Stimulated activated CD8-positive, alpha-beta memory T cell treated with anti-CD3 and anti-CD28 coated beads, Interleukin-2, amount 100 ng/mL, for 48 hours (primary cell): ENCODE measurements at regions not wholly inside any gene's neighbourhood (a gene's known extent, or its start where the extent isn't known, plus 50 kb on each side); places are given as distances from the start of the nearest gene placed in this dataset.

Experiments used
- DNase-seq, 2 donors: peaks; one replicate each; pipeline ENCODE4 v3.0.0-alpha.2; 2020; ENCODE audit warnings: low read depth in 2 of 2

DNA sequence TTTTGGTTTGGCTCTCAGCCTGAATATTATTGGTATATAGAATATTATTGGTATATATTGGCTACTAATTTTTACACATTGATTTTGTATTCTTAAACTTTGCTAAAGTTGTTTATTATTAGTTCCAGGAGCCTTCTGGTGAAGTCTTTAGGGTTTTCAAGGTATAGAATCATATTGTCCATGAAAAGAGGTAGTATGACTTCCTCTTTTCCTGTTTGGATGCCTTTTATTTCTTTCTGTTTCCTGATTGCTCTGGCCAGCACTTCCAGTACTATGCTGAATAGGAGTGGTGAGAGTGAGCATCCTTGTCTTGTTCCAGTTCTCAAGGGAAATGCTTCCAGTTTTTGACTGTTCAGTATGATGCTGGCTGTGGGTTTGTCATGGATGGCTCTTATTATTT, 107.3 kb upstream of the LIPC start:
- no peak for DNase-seq

DNA sequence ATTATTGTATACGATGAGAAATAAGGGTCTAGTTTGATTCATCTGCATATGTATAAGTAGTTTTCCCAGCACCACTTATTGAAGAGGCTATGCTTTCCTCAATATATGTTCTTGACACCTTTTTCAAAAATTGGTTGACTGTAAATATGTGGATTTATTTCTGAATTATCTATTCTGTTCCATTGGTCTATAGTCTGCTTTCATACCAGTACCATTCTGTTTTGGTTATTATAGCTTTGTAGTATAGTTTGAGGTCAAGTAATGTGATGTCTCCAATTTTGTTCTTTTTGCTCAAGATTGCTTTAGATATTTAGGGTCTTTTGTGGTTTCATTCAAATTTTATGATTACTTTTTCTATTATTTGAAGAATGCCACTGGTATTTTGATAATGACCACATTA, 103.8 kb upstream of the LIPC start:
- DNase-seq: no peak

DNA sequence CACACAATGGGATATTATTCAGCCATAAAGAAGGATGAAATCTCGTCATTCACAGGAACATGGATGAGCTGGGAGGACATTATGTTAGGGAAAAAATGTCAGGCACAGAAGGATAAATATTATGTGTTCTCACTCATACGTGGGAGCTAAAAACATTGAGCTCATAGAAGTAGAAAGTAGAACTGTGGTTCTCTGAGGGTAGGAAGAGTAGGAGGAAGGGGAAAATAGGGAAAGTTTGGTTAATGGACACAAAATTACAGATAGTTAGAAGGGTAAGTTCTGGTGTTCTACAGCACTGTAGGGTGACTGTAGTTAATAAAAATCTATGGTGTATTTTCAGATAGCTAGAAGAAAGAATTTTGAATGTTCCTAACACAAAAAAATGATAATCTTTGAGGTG, 102.6 kb upstream of the LIPC start:
- no peak for DNase-seq

DNA sequence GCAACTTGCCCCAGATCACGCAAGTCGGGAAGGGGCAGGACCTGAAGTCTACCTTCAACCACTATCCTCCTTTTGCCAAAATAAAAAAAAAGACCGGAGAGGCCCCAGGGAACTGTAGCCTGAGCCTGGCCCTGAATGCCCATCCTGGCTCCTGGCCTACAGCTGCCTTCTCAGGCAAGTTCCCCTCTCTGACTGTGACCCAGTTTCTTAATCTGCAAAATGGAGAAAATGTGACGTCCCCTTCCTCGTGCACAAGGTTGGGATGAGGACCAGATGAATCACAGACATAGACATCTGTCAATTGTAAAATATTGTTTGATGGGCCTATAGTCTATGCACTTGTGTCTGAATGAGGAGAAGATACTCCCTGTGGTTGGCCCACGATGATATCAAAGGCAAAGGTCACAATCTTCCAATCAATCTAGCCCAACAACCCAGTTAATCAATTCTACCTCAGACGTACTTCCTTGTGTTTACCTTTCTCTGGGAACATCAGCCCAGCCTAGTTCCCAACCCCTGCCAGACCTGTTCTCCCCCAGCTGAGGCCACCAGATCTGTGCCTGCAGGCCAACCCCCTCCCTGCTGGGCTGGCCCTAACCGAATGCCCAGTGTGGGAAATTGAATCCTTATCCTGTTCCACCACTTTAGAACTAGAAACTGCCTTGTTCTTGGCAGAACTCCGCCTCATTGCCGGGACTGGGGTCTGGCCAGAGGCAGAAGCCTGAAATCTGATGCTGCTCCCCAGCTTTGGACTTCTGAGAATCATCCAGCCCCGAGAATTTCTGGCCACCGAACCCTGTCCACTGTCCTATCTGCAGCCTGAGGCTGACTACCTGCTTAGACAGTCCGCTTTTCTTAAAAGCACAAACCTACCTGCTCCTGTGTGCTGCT, 101.8 kb upstream of the LIPC start:
- no peak for DNase-seq

DNA sequence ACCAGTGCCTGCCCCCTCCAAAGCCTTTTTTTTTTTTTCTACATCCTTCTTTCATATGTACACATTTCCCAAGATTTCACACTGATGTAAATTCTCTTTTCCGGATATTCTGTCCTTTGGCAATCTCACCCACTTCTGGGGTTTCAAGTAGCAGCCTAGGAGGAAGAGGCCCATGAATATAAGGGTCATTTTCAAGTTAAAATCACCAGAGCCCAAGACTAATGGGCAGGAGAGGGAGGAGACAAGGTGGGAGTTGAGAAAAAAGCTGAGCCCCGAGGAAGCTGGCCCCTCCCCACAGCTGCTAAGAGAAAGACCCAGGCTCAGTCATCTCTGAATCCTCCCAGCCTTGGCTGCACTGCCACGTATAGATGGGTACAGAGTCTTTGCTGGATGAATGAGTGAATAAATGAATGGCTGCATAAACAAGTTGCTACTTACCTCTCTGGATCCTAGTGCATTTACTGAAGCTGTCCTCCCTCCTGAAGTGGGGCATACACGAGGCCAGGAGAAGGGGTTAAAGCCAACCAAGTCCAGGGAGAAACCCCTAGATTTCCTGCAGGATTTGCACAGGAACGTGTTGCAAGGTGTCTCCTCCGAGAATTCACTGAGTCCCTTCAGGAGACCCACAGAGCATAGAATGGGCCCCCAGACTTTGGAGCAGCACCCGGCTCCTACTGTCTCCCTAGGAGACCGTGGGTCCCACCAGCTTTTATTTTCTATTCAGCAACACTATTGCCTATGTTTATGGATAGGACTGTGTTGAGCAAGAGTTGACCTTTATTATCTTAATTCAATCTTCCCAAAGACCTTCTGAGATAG, 100.8 kb upstream of the LIPC start:
- no peak for DNase-seq

GRCh38 chr15:58331560-58331912, 100.3 kb upstream of the LIPC start:
- DNase-seq: no peak

- DNase-seq: peak; percentile 80 to 88
These were observed 99.7 kb upstream of the LIPC start for GRCh38 chr15:58331913-58332675.

GRCh38 chr15:58332676-58333400, 99.0 kb upstream of the LIPC start:
- DNase-seq: no peak

DNA sequence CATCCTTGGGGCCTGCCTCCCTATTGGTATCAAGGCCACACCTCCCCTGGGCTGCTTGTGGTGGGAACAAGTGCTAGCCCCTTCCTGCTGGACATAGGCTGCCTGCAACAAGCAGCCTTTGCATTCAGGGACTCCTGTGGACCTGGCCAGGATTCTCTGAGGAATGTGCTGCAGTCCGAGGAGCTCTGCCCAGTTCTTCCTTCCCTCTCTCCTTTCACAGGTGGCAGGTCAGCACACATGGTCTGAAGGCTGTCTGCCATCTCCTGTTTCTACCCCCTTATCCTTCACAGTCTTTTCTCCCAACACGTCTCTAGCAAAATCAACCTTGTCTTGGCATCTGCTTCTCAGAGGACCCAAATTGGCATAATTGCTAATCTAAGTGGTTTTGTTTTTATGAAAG, 97.0 kb upstream of the LIPC start:
- DNase-seq: no peak

- no peak for DNase-seq
These were observed 95.6 kb upstream of the LIPC start for GRCh38 chr15:58336161-58336560.

DNA sequence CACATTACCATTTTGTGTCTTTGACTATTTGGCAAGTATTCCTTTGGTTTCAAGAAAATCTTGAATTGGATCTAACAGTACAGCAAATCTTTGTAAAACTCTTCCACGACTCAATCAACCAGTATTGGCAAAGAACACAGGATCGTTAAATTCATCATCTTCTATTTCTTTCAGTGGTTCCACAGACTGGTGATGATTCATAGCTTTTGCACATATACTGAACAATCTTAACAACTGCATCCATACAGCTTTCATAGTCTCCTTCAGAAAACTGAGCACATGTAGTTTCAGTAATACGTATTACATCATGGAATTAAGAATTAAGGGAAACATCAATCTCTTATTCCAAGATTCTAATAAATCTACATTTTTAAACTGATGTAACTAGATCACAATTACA, 91.6 kb upstream of the LIPC start:
- no peak for DNase-seq

DNA sequence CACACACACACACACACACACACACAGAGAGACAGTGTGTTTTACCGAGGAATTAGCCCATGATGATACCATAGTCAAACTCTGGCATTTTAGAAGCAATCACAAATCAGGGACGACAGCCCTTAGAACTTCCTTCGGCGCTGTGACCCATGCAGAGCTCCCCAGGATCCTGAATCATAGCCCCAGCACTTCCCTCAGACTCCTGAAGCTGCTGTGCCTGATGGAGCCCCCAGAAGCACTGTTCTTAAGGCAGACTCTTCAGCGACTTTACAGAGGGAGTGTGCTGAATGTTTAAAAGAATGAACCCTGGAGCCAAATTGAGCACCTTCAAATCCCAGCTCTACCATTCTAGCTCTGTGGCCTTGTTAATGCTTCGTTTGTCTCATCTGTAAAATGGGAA, 89.3 kb upstream of the LIPC start:
- DNase-seq: no peak

DNA sequence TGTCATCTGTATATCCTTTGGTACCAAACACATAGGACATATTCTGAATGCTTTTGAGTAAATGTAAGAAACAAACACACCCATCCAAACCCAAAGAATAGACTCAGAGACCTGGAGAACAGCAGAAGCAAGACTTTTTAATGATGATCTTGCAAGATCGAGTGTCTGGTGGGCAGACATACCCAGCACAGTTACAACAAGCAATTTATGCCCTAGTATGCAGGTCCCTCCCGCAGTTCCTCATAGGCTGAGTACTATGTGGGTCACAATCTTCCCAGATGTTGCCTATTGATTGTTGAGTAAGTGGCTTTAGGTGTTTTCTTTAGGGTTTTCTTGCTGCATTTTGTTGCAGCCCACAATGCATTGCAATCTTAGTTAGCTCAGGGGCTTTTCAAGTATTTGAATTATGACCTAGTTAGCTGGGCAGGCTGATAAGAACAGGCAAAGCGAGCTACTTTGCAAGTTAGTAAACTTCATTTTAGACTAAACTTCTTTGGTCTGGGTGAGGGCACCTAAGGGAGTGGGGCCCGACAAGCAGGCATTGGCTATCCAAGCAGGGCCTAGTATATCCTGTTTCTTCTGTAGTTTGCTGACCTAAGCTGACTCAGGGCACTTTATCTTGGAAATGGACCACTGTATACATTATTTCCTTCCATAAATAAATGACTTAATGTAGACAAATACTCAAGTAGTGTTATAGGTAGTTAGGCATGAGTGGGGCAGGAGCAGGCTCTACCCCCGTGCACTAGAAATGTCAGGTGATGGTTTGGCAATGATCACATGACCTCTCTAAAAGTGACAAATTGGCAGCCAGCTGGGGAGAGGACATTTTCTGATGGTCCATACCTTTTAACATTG, 87.3 kb upstream of the LIPC start:
- no peak for DNase-seq

DNA sequence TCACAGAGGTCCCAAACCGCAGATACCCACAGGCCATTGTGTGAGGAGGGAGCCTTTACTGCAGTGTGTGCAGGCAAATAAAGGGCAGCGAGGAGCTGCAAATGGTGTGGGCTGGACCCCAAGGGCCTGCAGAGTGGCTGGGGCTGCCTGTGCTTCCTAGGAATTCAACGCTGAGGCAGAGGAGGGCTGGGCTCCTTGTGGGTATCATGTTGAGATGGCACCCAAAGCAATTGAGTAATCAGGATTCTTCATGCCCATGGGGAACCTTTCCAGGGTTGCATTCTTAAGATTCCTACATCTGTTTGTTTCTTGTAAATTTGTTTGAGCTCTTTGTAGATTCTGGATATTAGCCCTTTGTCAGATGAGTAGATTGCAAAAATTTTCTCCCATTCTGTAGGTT, 85.4 kb upstream of the LIPC start:
- no peak for DNase-seq

DNA sequence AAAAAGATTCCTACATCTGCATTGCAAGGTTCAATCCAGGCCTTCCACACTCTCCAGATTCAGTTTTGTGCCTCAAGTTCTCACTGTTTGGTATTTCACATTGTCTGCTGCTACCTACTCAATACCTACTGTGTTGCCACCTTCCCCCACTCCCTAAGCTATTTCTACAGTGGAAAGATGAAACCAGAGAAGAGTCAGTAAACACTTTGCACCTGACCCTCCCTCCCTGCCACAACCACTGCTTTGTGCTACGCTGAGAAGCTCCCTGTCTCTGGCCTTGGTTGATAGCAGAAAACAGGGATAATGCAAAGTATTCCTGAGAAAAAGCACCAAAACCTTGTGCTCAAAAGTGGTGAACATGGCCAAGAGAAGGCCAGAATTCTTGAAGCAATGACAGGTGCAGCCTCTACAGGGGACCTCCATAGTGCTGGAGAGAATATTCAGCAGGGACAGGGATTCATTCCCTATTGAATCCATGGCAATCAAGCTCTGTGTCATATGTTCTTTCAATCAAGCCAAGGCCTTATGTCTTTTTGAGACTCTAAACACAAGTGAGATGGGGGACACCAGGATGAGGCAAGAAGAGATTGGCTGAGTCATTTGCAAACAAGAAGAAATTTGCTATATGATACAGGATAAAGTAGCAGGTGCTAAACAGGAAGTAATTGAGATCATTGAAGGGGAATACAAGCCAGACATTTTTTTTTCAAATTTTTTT, 83.5 kb upstream of the LIPC start:
- no peak for DNase-seq

DNA sequence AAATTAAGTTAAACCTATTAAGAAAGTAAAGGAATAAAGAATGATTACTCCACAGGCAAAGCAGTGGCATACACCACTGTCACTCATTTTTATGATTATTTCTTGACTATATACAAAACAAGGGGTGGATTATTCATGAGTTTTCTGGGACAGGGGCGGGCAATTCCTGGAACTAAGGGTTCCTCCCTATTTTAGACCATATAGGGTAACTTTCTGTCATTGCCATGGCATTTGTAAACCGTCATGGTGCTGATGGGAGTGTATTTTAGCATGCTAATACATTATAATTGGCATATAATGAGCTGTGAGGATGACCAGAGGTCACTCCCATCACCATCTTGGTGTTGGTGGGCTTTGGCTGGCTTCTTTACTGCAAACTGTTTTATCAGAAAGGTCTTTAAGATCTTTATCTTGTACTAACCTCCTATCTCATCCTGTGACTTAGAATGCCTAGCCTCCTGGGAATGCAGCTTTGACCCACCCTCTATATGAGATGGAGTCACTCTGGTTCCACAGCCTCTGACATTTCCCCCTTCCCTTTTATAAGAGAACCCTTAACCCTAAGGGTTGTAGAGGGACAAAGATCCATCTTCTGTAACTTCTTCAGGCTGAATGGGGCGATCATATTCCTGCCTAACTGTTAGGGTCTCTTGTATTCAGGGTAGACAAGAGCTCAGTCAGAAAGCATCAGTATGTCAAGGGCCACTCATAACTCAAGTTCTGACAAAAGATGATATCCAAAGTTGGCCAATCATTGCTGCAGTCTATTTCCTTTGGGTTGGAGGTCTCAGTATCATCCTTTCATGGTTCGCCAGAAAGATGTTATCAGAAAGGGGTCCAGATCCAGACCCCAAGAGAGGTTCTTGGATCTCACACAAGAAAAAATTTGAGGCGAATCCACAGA, 79.5 kb upstream of the LIPC start:
- no peak for DNase-seq

- no peak for DNase-seq
These were observed 76.3 kb upstream of the LIPC start for GRCh38 chr15:58355382-58355971.

GRCh38 chr15:58355973-58356372, 75.8 kb upstream of the LIPC start:
- DNase-seq: no peak
